Kidney (tissue), 13 donors: ENCODE measurements at regions not wholly inside any gene's neighbourhood (a gene's known extent, or its start where the extent isn't known, plus 50 kb on each side); places are given as distances from the start of the nearest gene placed in this dataset.

Experiments used
- DNase-seq, 5 donors: peaks; one replicate each; pipeline ENCODE4 v3.0.0-alpha.2; 2013 to 2020
- FAIRE-seq: peaks from 2 replicates; lab custom pipeline; 2012; peaks lifted over from hg19 to GRCh38; lab: Jason Lieb, UNC
- H3K27ac ChIP-seq, 2 donors: one replicate each; pipeline ENCODE4 v1.7.0; 2013; ENCODE audit warnings: low read depth in 2 of 2, low read length in 2 of 2, inconsistent platforms in 1 of 2
- H3K27me3 ChIP-seq: one replicate; pipeline ENCODE4 v1.7.1; 2013; ENCODE audit warnings: low read length, inconsistent platforms; ENCODE audit not compliant: control insufficient read depth, insufficient read depth
- H3K36me3 ChIP-seq, 3 donors: one replicate each; pipeline versions ENCODE4 v1.7.0 to v1.7.1; 2013; ENCODE audit warnings: low read length in 3 of 3, control low read depth in 1 of 3, inconsistent platforms in 1 of 3; ENCODE audit not compliant: insufficient read depth in 3 of 3, control insufficient read depth in 2 of 3
- H3K4me1 ChIP-seq, 3 donors: one replicate each; pipeline versions ENCODE4 v1.7.0 to v1.7.1; 2013; ENCODE audit warnings: low read length in 3 of 3, inconsistent platforms in 1 of 3, low read depth in 1 of 3; ENCODE audit not compliant: control insufficient read depth in 2 of 3, insufficient read depth in 2 of 3
- H3K4me3 ChIP-seq, 3 donors: one replicate each; pipeline versions ENCODE4 v1.7.0 to v1.8.1; 2013; ENCODE audit warnings: low read length in 3 of 3, control low read depth in 1 of 3, inconsistent platforms in 1 of 3
- H3K9ac ChIP-seq, 3 donors: one replicate each; pipeline versions ENCODE4 v1.7.0 to v1.7.1; 2013; ENCODE audit warnings: low read length in 3 of 3, control low read depth in 1 of 3, inconsistent platforms in 1 of 3
- H3K9me3 ChIP-seq, 3 donors: one replicate each; pipeline versions ENCODE4 v1.7.0 to v1.7.1; 2013; ENCODE audit warnings: low read length in 3 of 3, control low read depth in 1 of 3, inconsistent platforms in 1 of 3; ENCODE audit not compliant: control insufficient read depth in 2 of 3, insufficient read depth in 1 of 3
- CTCF ChIP-seq: IDR thresholded peaks from 3 replicates; pipeline ENCODE4 v1.5.1; 2012; ENCODE audit warnings: mild to moderate bottlenecking, moderate library complexity, borderline replicate concordance; ENCODE audit not compliant: insufficient read depth; ENCODE audit errors: extremely low read depth
- intact Hi-C: fragments of 100-400 bp; cut with DNase I; formaldehyde crosslinking; loops from one replicate; pipeline ENCODE4 v1.11.1; 2022
- donor health status: control.
- donor health status: control.
- donor health status: control.
- donor health status: control.
- donor health status: control.
- donor health status: DM: yes; HTN: yes; CAD: no.
- donor health status: Normal renal cell carcinoma (clear cell type).

DNA sequence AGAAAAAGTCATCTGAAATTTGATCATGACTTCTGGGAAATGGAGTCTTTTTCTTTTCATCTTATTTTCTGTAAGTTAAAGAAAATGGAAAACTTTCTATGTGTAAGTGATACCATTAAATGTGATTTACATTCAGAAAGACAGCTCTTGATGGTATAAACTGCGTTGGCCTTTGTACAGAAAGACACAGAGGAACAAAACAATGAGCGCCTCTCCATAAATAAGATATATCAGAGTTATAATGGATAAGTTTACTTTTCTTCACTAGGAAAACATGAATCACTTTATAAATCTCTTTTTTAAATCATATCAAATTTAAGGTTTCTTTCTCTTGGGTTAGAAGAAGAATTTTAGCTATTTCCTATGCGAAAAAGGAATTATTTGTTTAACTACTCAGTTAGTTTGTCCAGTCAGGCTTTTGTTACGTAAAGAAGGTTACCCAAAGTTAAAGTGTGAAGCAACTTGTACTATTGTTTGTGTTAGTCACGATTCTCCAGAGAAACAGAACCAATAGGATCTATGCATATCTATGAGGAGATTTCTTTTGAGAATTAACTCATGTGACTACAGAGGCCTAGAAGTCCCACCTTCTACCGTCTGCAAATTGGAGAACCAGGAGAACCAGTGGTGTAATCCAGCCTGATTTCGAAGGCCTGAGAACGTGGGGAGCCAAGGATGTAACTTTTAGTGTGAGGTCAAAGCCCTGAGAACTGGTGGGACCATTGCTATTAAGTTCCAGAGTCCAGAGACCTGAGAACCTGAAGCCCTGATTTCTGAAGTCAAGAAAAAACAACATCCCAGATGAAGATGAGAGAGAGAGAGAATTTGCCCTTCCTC lies 295.4 kb upstream of the KCNJ16 start:
- H3K9ac ChIP-seq: no peak overlapping the region
- TF ChIP-seq CTCF: no peak
- H3K36me3 ChIP-seq: no peaks in the 10 kb centered on the region
- DNase-seq: peak in 1 of 5 donors; percentile 3
- H3K4me3 ChIP-seq: no peak overlapping the region
- FAIRE-seq: no peak
- no peak overlapping the region for H3K27ac ChIP-seq
- intact Hi-C loops: no loop called here
- H3K9me3 ChIP-seq: peaks cover 0 to 4% (median 0%) of the 10 kb centered on the region in 3 donors
- no peaks in the 10 kb centered on the region for H3K27me3 ChIP-seq
- no peaks in the 10 kb centered on the region for H3K4me1 ChIP-seq

GRCh38 chr17:69783865-69784264 lies 291.2 kb upstream of the KCNJ16 start:
- H3K9me3 ChIP-seq: peaks cover 0 to 4% (median 0%) of the 10 kb centered on the region in 3 donors
- no peak overlapping the region for H3K9ac ChIP-seq
- H3K36me3 ChIP-seq: no peaks in the 10 kb centered on the region
- TF ChIP-seq CTCF: no peak
- FAIRE-seq (no peak), DNase-seq (no peak)
- intact Hi-C loops: no loop called here
- H3K27ac ChIP-seq: no peak overlapping the region
- no peaks in the 10 kb centered on the region for H3K27me3 ChIP-seq
- H3K4me3 ChIP-seq: no peak overlapping the region
- no peaks in the 10 kb centered on the region for H3K4me1 ChIP-seq

DNA sequence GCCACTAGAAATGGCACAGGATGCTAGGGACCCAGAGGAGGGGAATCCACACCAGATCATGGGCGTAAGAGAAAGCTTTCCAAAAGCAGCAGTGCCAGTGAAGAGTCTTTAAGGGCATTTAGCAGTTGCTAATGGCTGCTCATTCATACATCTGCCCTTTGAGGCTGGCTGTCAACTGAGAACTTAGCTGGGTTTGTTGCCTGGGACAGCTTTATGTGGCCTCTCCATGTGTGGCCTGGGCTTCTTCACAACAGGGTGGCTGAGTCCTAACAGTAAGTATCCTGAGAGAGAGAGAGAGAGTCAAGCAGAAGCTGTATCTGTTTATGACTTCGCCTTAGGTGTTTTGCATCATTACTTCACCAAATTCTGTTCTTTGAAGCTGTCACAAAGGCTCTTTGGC lies 286.1 kb upstream of the KCNJ16 start:
- no peaks in the 10 kb centered on the region for H3K36me3 ChIP-seq
- no peak for FAIRE-seq
- H3K4me3 ChIP-seq: no peak overlapping the region
- DNase-seq: no peak
- TF ChIP-seq CTCF: no peak
- H3K4me1 ChIP-seq: no peaks in the 10 kb centered on the region
- no peak overlapping the region for H3K27ac ChIP-seq
- no peaks in the 10 kb centered on the region for H3K27me3 ChIP-seq
- intact Hi-C loops: no loop called here
- H3K9me3 ChIP-seq: no peaks in the 10 kb centered on the region
- H3K9ac ChIP-seq: no peak overlapping the region
